HG02759 (cell line): ENCODE measurements at regions not wholly inside any gene's neighbourhood (a gene's known extent, or its start where the extent isn't known, plus 50 kb on each side); places are given as distances from the start of the nearest gene placed in this dataset.
"Not testable (repeated sequence)": the region's sequence is repeated elsewhere in the genome, so short reads cannot be mapped to it uniquely, and the experiment has no call there.

Source experiments
- ATAC-seq: cut with Tn5 transposase; IDR thresholded peaks from one replicate; pipeline ENCODE4 v1.9.1; 2021; ENCODE audit warnings: mild to moderate bottlenecking, moderate library complexity; ENCODE audit not compliant: unreplicated experiment

DNA sequence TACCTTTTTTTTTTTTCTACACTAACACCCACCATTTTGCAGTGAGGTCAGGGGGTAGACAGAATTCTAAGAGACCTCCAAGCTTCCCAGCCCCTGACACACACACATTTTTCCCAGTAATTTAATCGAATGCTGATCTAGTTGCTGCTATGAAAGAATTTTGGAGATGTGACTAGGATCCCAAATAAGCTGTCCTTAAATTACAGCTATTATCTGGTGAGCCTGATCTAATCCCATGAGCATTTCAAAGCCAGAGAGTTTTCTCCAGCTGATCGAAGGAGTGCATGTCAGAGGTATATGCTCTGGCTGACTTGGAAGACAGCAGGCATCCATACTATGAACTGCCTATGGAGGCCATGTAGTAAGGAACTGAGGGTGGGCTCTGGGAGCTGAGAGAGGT is 503.8 kb upstream of the MARCKS start:
- no peak for ATAC-seq

DNA sequence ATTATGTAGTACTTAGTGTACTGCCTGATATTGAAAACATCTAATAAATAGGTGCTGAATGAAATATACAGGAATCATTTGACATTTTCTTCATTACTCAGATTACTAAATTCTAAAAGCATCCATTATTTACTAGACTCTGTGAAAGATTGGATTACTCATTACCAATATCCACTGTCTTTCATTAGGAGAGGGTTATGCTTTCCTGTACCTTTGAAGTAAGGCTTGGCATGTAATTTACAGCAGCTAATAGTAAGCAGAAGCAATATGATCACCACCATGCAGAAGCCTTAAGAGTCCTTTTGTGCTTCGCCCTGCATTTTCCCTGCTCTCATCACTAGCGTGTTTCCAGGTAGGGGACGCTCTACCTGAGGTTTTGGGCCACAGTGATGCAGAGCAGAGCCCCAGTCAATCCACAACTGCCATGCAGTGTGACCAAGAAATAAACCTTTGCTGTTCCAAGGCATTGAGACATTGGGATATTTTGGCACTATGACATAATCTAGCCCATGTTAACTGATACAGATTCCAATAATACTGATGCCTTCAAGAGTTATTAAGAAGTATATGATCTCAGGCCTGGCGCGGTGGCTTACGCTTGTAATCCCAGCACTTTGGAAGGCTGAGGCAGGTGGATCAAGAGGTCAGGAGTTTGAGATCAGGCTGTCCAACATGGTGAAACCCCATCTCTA is 502.8 kb upstream of the MARCKS start:
- ATAC-seq: no peak

- ATAC-seq: no peak
Observed at GRCh38 chr6:113356139-113356538, 501.0 kb upstream of the MARCKS start.

DNA sequence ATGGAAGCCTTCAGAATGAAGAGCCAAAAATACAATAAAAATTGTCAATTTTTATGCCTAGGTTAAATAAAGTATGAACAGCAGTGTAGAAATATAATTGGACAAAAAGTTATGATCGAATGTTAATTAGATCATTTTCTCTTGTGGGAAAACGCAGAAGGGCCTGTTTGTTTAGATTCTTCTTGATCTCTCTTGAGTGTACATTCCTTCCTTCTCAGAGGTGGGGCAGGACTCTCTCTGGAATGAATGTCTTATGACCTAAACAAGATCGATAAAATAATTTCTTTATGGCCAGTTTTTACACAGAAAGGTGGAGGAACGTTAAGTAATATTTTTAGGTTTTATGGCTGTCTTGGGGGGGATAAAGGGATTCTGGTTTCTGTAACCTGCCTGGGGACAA is 500.1 kb upstream of the MARCKS start:
- ATAC-seq: no peak

DNA sequence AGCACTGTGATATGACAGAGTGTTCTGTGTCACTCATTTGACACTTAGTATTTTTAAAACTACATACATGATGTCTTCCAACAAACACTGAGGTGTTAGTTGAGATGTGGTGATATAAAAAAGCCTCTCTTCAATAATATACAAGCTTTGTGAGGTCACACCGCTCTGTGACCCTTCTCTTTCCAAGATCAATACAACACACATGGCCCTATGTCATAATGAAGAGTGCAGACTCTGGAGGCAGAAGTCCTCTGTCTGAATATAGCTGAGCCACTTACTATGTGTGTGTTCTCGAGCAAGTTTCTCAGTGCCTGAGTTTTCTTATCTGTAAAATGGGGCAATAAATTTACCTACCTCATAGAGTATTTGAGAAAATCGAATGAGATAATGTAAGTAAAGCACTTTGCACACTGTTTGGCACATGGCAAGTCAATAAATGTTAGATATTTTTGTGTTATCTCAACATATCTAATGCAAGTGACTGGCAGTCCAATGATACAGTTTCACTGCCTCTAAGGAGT is 499.0 kb upstream of the MARCKS start:
- ATAC-seq: no peak

GRCh38 chr6:113359155-113360140 is 497.7 kb upstream of the MARCKS start:
- no peak for ATAC-seq

DNA sequence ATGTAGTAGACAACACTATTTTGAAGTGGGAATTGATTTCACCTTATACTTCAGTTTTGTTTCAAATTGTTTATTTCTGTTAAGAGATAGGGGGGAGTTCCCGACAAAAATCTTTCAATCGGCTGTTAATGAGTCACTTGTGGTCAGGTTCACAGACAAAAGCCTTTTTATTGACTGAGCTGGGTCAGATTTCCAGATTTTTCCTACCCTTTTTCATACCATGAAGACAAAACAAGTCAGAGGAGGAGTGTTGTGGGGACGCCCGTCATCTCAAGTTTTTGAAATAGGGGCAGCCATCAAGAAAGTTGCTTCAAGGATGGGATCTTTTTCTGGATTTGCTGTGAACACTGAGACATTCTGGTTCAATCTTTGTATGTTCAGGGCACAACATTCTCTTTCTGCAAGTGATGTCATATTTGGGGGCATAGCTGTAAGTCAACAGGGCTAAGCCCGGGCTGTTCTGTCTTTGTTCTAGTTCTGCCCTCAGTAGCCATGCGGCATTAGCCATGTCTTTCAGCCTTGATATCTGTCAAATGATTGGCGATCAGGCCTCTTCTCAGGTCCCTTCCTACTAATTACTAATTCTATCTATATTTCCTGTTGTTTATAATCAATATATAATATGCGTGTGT is 496.0 kb upstream of the MARCKS start:
- ATAC-seq: no peak

- no peak for ATAC-seq
Observed at GRCh38 chr6:113362301-113363047, 494.7 kb upstream of the MARCKS start.

GRCh38 chr6:113363048-113363798 is 493.9 kb upstream of the MARCKS start:
- no peak for ATAC-seq

GRCh38 chr6:113363866-113364265 is 493.3 kb upstream of the MARCKS start:
- ATAC-seq: no peak

- no peak for ATAC-seq
Observed at GRCh38 chr6:113364766-113365165, 492.4 kb upstream of the MARCKS start.

DNA sequence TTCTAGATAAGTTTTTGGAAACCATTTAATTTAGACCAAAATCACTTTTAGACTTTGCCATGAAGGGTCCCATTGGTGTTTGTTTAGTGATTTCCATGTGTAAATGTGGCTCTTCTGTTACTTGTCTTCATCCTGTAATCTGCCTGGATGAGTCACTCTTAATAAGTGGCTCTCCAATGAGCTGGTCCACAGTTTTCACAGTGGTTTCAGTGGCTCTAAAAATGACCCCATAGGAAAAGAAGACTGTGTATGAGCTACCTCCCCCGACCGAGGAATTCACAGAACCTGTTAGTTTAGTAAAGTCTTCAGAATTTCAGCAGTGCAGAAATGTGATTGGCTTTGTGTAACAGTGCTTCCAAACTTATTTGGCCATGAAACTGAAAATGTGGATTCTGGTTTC is 492.0 kb upstream of the MARCKS start:
- no peak for ATAC-seq

GRCh38 chr6:113366505-113366904 is 490.6 kb upstream of the MARCKS start:
- no peak for ATAC-seq

- ATAC-seq: no peak
Observed at GRCh38 chr6:113370508-113371502, 486.3 kb upstream of the MARCKS start.

GRCh38 chr6:113375466-113375865 is 481.7 kb upstream of the MARCKS start:
- ATAC-seq: not testable (repeated sequence)

- ATAC-seq: no peak
Observed at GRCh38 chr6:113375950-113376846, 480.9 kb upstream of the MARCKS start.

DNA sequence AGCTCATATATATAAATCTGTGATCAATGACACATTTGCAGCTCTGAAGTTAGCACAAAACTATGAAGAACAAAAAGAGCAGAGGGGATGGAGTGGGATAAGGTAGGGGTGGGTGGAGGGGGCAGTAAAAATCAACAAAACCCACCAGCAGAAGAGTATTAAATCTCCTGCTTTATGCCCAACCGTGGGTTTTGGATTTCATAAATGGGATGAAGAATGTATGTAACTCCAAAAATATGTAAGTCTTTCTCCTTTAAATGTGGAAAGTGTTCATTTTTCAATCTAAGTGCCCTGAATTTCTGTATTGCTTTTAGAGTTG is 480.3 kb upstream of the MARCKS start:
- ATAC-seq: no peak
